ENCODE measurements at regions not wholly inside any gene's neighbourhood (a gene's known extent, or its start where the extent isn't known, plus 50 kb on each side); places are given as distances from the start of the nearest gene placed in this dataset.

GRCh38 chr11:109970516-109971183 is 122.5 kb upstream of the ZC3H12C start:
- H3K36me3 ChIP-seq (ENCODE audit: control insufficient read depth in 3 of 3, insufficient read depth in 2 of 3, low read depth in 1 of 3, low read length in 3 of 3) = no peaks in the 10 kb centered on the region
- no peak overlapping the region for H3K27ac ChIP-seq (ENCODE audit: low read depth in 1 of 3, low read length in 2 of 3)
- no peak overlapping the region for H3K4me3 ChIP-seq (ENCODE audit: low read depth in 1 of 3, low read length in 3 of 3)
- no peaks in the 10 kb centered on the region for H3K9me3 ChIP-seq (ENCODE audit: control insufficient read depth in 2 of 2, insufficient read depth in 1 of 2, low read depth in 1 of 2, low read length in 1 of 2)
- no peak for FAIRE-seq
- H3K4me1 ChIP-seq (ENCODE audit: control insufficient read depth in 3 of 3, insufficient read depth in 2 of 3, low read depth in 1 of 3, low read length in 2 of 3) = no peaks in the 10 kb centered on the region
- no peaks in the 10 kb centered on the region for H3K27me3 ChIP-seq (ENCODE audit: control insufficient read depth in 3 of 3, insufficient read depth in 3 of 3, low read length in 3 of 3)
- 74 to 87% (median 79%) methylated on average over 9 of the region's 9 CpGs for WGBS, 3 donors
- no peak for DNase-seq

GRCh38 chr11:109971184-109971523 is 122.0 kb upstream of the ZC3H12C start:
- H3K36me3 ChIP-seq (ENCODE audit: control insufficient read depth in 3 of 3, insufficient read depth in 2 of 3, low read depth in 1 of 3, low read length in 3 of 3) = no peaks in the 10 kb centered on the region
- H3K27me3 ChIP-seq (ENCODE audit: control insufficient read depth in 3 of 3, insufficient read depth in 3 of 3, low read length in 3 of 3) = no peaks in the 10 kb centered on the region
- no peak overlapping the region for H3K27ac ChIP-seq (ENCODE audit: low read depth in 1 of 3, low read length in 2 of 3)
- H3K4me1 ChIP-seq (ENCODE audit: control insufficient read depth in 3 of 3, insufficient read depth in 2 of 3, low read depth in 1 of 3, low read length in 2 of 3) = no peaks in the 10 kb centered on the region
- no peak for DNase-seq
- WGBS, 3 donors = 47 to 74% (median 70%) methylated on average over 2 of the region's 2 CpGs
- no peaks in the 10 kb centered on the region for H3K9me3 ChIP-seq (ENCODE audit: control insufficient read depth in 2 of 2, insufficient read depth in 1 of 2, low read depth in 1 of 2, low read length in 1 of 2)
- H3K4me3 ChIP-seq (ENCODE audit: low read depth in 1 of 3, low read length in 3 of 3) = no peak overlapping the region
- FAIRE-seq = no peak

GRCh38 chr11:109972181-109972715 is 120.9 kb upstream of the ZC3H12C start:
- Histone ChIP-seq H3K4me1 (ENCODE audit: control insufficient read depth in 3 of 3, insufficient read depth in 2 of 3, low read depth in 1 of 3, low read length in 2 of 3) (no peaks in the 10 kb centered on the region), H3K4me3 (ENCODE audit: low read depth in 1 of 3, low read length in 3 of 3) (no peak overlapping the region), H3K36me3 (ENCODE audit: control insufficient read depth in 3 of 3, insufficient read depth in 2 of 3, low read depth in 1 of 3, low read length in 3 of 3) (no peaks in the 10 kb centered on the region), H3K27ac (ENCODE audit: low read depth in 1 of 3, low read length in 2 of 3) (no peak overlapping the region), H3K27me3 (ENCODE audit: control insufficient read depth in 3 of 3, insufficient read depth in 3 of 3, low read length in 3 of 3) (no peaks in the 10 kb centered on the region), H3K9me3 (ENCODE audit: control insufficient read depth in 2 of 2, insufficient read depth in 1 of 2, low read depth in 1 of 2, low read length in 1 of 2) (peaks cover 0 to 1% of the 10 kb centered on the region in 2 donors)
- DNase-seq (no peak), FAIRE-seq (no peak)
- WGBS, 3 donors = 67 to 78% (median 76%) methylated on average over 7 of the region's 7 CpGs

- no peaks in the 10 kb centered on the region for H3K27me3 ChIP-seq (ENCODE audit: control insufficient read depth in 3 of 3, insufficient read depth in 3 of 3, low read length in 3 of 3)
- H3K4me1 ChIP-seq (ENCODE audit: control insufficient read depth in 3 of 3, insufficient read depth in 2 of 3, low read depth in 1 of 3, low read length in 2 of 3) = no peaks in the 10 kb centered on the region
- no peak overlapping the region for H3K4me3 ChIP-seq (ENCODE audit: low read depth in 1 of 3, low read length in 3 of 3)
- peaks cover 0 to 8% of the 10 kb centered on the region in 2 donors for H3K9me3 ChIP-seq (ENCODE audit: control insufficient read depth in 2 of 2, insufficient read depth in 1 of 2, low read depth in 1 of 2, low read length in 1 of 2)
- no peak overlapping the region for H3K27ac ChIP-seq (ENCODE audit: low read depth in 1 of 3, low read length in 2 of 3)
- DNase-seq (no peak), FAIRE-seq (no peak)
- H3K36me3 ChIP-seq (ENCODE audit: control insufficient read depth in 3 of 3, insufficient read depth in 2 of 3, low read depth in 1 of 3, low read length in 3 of 3) = no peaks in the 10 kb centered on the region
These were observed 120.3 kb upstream of the ZC3H12C start for GRCh38 chr11:109972939-109973338.

GRCh38 chr11:109973486-109973885 is 119.7 kb upstream of the ZC3H12C start:
- H3K36me3 ChIP-seq (ENCODE audit: control insufficient read depth in 3 of 3, insufficient read depth in 2 of 3, low read depth in 1 of 3, low read length in 3 of 3) = no peaks in the 10 kb centered on the region
- WGBS, 3 donors = 87 to 88% (median 88%) methylated on average over 5 of the region's 5 CpGs
- DNase-seq (no peak), FAIRE-seq (no peak)
- H3K9me3 ChIP-seq (ENCODE audit: control insufficient read depth in 2 of 2, insufficient read depth in 1 of 2, low read depth in 1 of 2, low read length in 1 of 2) = peaks cover 0 to 9% of the 10 kb centered on the region in 2 donors
- H3K4me1 ChIP-seq (ENCODE audit: control insufficient read depth in 3 of 3, insufficient read depth in 2 of 3, low read depth in 1 of 3, low read length in 2 of 3) = no peaks in the 10 kb centered on the region
- no peaks in the 10 kb centered on the region for H3K27me3 ChIP-seq (ENCODE audit: control insufficient read depth in 3 of 3, insufficient read depth in 3 of 3, low read length in 3 of 3)
- H3K27ac ChIP-seq (ENCODE audit: low read depth in 1 of 3, low read length in 2 of 3) = no peak overlapping the region
- no peak overlapping the region for H3K4me3 ChIP-seq (ENCODE audit: low read depth in 1 of 3, low read length in 3 of 3)

- 85 to 87% (median 87%) methylated on average over 3 of the region's 3 CpGs for WGBS, 3 donors
- no peak for DNase-seq
- no peak for FAIRE-seq
These were observed 118.7 kb upstream of the ZC3H12C start for GRCh38 chr11:109974523-109974922.

GRCh38 chr11:109978895-109979294 is 114.3 kb upstream of the ZC3H12C start:
- Histone ChIP-seq H3K9me3 (ENCODE audit: control insufficient read depth in 2 of 2, insufficient read depth in 1 of 2, low read depth in 1 of 2, low read length in 1 of 2) (peaks cover 0 to 9% of the 10 kb centered on the region in 2 donors), H3K4me1 (ENCODE audit: control insufficient read depth in 3 of 3, insufficient read depth in 2 of 3, low read depth in 1 of 3, low read length in 2 of 3) (peaks cover 0 to 16% (median 0%) of the 10 kb centered on the region in 3 donors), H3K27ac (ENCODE audit: low read depth in 1 of 3, low read length in 2 of 3) (no peak overlapping the region), H3K4me3 (ENCODE audit: low read depth in 1 of 3, low read length in 3 of 3) (no peak overlapping the region), H3K27me3 (ENCODE audit: control insufficient read depth in 3 of 3, insufficient read depth in 3 of 3, low read length in 3 of 3) (no peaks in the 10 kb centered on the region), H3K36me3 (ENCODE audit: control insufficient read depth in 3 of 3, insufficient read depth in 2 of 3, low read depth in 1 of 3, low read length in 3 of 3) (no peaks in the 10 kb centered on the region)
- FAIRE-seq (no peak), DNase-seq (no peak)
- whole genome bisulfite sequencing, 3 donors = 72 to 87% (median 77%) methylated on average over 2 of the region's 2 CpGs

More at GRCh38 chr11:109974523-109974922, 118.7 kb upstream of the ZC3H12C start:
- Histone ChIP-seq H3K27ac (ENCODE audit: low read depth in 1 of 3, low read length in 2 of 3) (no peak overlapping the region), H3K27me3 (ENCODE audit: control insufficient read depth in 3 of 3, insufficient read depth in 3 of 3, low read length in 3 of 3) (no peaks in the 10 kb centered on the region), H3K4me1 (ENCODE audit: control insufficient read depth in 3 of 3, insufficient read depth in 2 of 3, low read depth in 1 of 3, low read length in 2 of 3) (no peaks in the 10 kb centered on the region), H3K9me3 (ENCODE audit: control insufficient read depth in 2 of 2, insufficient read depth in 1 of 2, low read depth in 1 of 2, low read length in 1 of 2) (peaks cover 0 to 9% of the 10 kb centered on the region in 2 donors), H3K36me3 (ENCODE audit: control insufficient read depth in 3 of 3, insufficient read depth in 2 of 3, low read depth in 1 of 3, low read length in 3 of 3) (no peaks in the 10 kb centered on the region), H3K4me3 (ENCODE audit: low read depth in 1 of 3, low read length in 3 of 3) (no peak overlapping the region)

GRCh38 chr11:109981031-109981636 is 112.1 kb upstream of the ZC3H12C start:
- Histone ChIP-seq H3K4me1 (ENCODE audit: control insufficient read depth in 3 of 3, insufficient read depth in 2 of 3, low read depth in 1 of 3, low read length in 2 of 3) (peaks cover 0 to 21% (median 2%) of the 10 kb centered on the region in 3 donors), H3K9me3 (ENCODE audit: control insufficient read depth in 2 of 2, insufficient read depth in 1 of 2, low read depth in 1 of 2, low read length in 1 of 2) (peaks cover 0 to 9% of the 10 kb centered on the region in 2 donors), H3K36me3 (ENCODE audit: control insufficient read depth in 3 of 3, insufficient read depth in 2 of 3, low read depth in 1 of 3, low read length in 3 of 3) (no peaks in the 10 kb centered on the region), H3K27me3 (ENCODE audit: control insufficient read depth in 3 of 3, insufficient read depth in 3 of 3, low read length in 3 of 3) (no peaks in the 10 kb centered on the region), H3K27ac (ENCODE audit: low read depth in 1 of 3, low read length in 2 of 3) (peak overlapping the region in 1 of 3 donors; percentile 2), H3K4me3 (ENCODE audit: low read depth in 1 of 3, low read length in 3 of 3) (no peak overlapping the region)
- FAIRE-seq = no peak
- peak; percentile 37 to 63 for DNase-seq
- 5 to 56% (median 16%) methylated on average over 1 of the region's 1 CpG for WGBS, 3 donors
